ENCODE measurements at regions not wholly inside any gene's neighbourhood (a gene's known extent, or its start where the extent isn't known, plus 50 kb on each side); places are given as distances from the start of the nearest gene placed in this dataset.

DNA sequence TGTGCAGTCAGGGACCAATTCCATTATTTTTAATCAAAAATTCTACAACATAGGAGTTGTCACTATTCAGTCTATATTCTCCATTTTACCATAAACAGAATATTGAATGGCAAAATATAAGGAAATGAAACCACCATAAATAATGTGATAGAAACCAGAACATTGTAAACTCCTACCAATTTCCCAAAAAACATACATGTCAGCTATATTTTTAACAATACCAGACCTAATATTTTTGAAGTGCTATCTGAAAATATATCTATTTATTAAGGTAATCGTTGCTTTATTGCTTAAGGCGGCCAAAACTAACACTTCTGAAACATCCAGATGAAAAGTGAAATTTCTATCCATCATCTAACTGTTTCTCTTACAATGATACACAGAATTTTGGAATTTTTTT is 123.0 kb upstream of the C11orf58 start:
- no peaks in the 10 kb centered on the region for H3K36me3 Mint-ChIP-seq
- no peak overlapping the region for H3K4me3 Mint-ChIP-seq
- H3K9me3 Mint-ChIP-seq: no peaks in the 10 kb centered on the region
- Histone ChIP-seq H3K27ac (ENCODE audit: low read length) (no peak overlapping the region), H3K9me3 (no peaks in the 10 kb centered on the region), H3K27me3 (replicated peaks in 1 of 2; ENCODE audit: control insufficient read depth in 2 of 2, extremely low read depth in 1 of 2, insufficient read depth in 2 of 2, low read length in 1 of 2) (peaks cover 27 to 39% of the 10 kb centered on the region in 2 experiments), H3K4me3 (ENCODE audit: control insufficient read depth in 1 of 2, extremely low read depth in 1 of 2, low read length in 1 of 2) (no peak overlapping the region), H3K36me3 (ENCODE audit: control insufficient read depth in 2 of 2, extremely low read depth in 1 of 2, insufficient read depth in 1 of 2, low read length in 1 of 2) (no peaks in the 10 kb centered on the region), H3K4me1 (ENCODE audit: control insufficient read depth in 1 of 2, extremely low read depth in 1 of 2, insufficient read depth in 2 of 2, low read length in 2 of 2) (peaks cover 0 to 18% of the 10 kb centered on the region in 2 experiments)
- POLR2A ChIA-PET: no interaction called here
- no peak overlapping the region for H3K27ac Mint-ChIP-seq
- DNase-seq: no peak
- H3K27me3 Mint-ChIP-seq: peaks cover 54% of the 10 kb centered on the region in 2 donors
- CTCF ChIA-PET: no interaction called here
- peaks cover 28 to 36% (median 30%) of the 10 kb centered on the region in 3 donors for H3K4me1 Mint-ChIP-seq
- no peak for ATAC-seq (replicated peaks in 1 of 4)
- WGBS (ENCODE audit: insufficient coverage): no CpG with 5 or more reads among the region's 2 CpGs

DNA sequence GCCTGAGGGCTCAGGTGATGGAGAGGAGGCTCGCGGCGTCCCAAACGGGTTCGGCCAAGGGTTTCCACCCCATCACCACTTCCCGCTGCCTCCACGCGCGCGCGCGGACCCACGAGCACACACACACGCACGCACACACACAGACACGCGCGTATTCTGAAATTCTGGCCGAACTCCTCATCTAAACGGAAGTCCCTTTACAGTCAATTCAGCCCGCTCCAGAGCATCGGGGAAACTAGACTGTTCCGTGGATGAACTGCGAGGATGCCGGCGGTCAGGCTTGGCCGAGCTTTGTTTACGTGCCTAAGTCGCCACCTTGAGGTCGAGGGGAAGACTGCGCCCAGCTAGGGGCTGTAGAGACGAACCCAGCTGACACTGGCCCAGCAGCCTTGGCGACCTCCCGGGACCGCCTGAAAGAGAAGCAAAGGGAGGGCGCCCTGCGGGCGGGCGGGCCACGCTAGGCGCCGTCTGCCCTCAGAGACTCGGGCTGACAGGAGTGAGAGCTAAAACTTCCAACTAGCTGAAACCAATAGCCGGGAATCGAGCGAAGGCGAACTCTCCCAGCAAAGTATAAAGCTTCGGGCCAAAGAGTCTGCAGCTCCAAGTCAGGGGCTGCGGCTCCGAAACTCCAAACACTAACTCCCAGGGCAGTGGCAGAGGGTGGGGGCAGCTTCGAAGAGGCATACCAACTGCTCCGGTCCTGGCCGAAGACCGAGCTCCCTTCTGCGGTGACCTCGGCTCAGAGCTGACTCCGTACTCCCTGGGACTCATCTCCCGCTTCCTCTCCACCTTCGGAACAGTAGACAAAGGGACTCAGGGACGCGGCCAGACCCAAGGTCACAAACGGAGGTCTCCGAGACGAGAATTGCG is 124.7 kb upstream of the C11orf58 start:
- Mint-ChIP-seq H3K27ac (no peak overlapping the region), H3K27me3 (peaks cover 50 to 54% of the 10 kb centered on the region in 2 donors), H3K36me3 (no peaks in the 10 kb centered on the region), H3K4me1 (peaks cover 28 to 36% (median 30%) of the 10 kb centered on the region in 3 donors), H3K9me3 (no peaks in the 10 kb centered on the region), H3K4me3 (peak overlapping the region; percentile 61 to 78 (median 66))
- peaks cover 30 to 48% of the 10 kb centered on the region in 2 experiments for H3K27me3 ChIP-seq (replicated peaks in 1 of 2; ENCODE audit: control insufficient read depth in 2 of 2, extremely low read depth in 1 of 2, insufficient read depth in 2 of 2, low read length in 1 of 2)
- DNase-seq: peak in 21 of 35 experiments; percentile 22 to 63 (median 36)
- H3K9me3 ChIP-seq: no peaks in the 10 kb centered on the region
- H3K27ac ChIP-seq (ENCODE audit: low read length): no peak overlapping the region
- H3K4me3 ChIP-seq (ENCODE audit: control insufficient read depth in 1 of 2, extremely low read depth in 1 of 2, low read length in 1 of 2): peak overlapping the region; percentile 32 to 52
- CTCF ChIA-PET: interaction anchor here (0.6 to 1.6 kb wide), 4 partner anchors 8 to 187 kb away, joined by 3 to 5 read pairs (median 3); no protein-coding TSS in a partner anchor
- no peaks in the 10 kb centered on the region for H3K36me3 ChIP-seq (ENCODE audit: control insufficient read depth in 2 of 2, extremely low read depth in 1 of 2, insufficient read depth in 1 of 2, low read length in 1 of 2)
- ATAC-seq (replicated peaks in 1 of 4): peak; percentile 75 to 90 (median 84)
- peaks cover 0 to 18% of the 10 kb centered on the region in 2 experiments for H3K4me1 ChIP-seq (ENCODE audit: control insufficient read depth in 1 of 2, extremely low read depth in 1 of 2, insufficient read depth in 2 of 2, low read length in 2 of 2)
- 3% methylated on average over 54 of the region's 65 CpGs for whole genome bisulfite sequencing (ENCODE audit: insufficient coverage)
- POLR2A ChIA-PET: no interaction called here

DNA sequence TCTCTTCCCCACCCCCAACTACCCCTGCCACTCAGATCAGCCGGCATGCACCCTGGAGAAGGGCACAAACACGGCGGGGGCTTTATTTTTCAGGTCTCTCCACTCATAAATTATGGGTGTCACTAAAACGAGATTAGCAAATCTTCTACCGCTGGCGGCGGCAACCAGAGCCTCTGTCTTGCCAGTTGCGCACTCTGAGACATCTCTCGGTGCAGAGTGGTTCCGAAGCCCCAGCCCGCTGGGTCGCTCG is 125.3 kb upstream of the C11orf58 start:
- POLR2A ChIA-PET: interaction anchor here in 1 of 2 donors (0.8 kb wide), 1 partner anchor 20 kb away, joined by 3 read pairs; no protein-coding TSS in a partner anchor
- peaks cover 45 to 51% of the 10 kb centered on the region in 2 donors for H3K27me3 Mint-ChIP-seq
- H3K36me3 Mint-ChIP-seq: no peaks in the 10 kb centered on the region
- Histone ChIP-seq H3K36me3 (ENCODE audit: control insufficient read depth in 2 of 2, extremely low read depth in 1 of 2, insufficient read depth in 1 of 2, low read length in 1 of 2) (no peaks in the 10 kb centered on the region), H3K27ac (ENCODE audit: low read length) (no peak overlapping the region), H3K9me3 (no peaks in the 10 kb centered on the region), H3K27me3 (replicated peaks in 1 of 2; ENCODE audit: control insufficient read depth in 2 of 2, extremely low read depth in 1 of 2, insufficient read depth in 2 of 2, low read length in 1 of 2) (peaks cover 34 to 48% of the 10 kb centered on the region in 2 experiments), H3K4me1 (ENCODE audit: control insufficient read depth in 1 of 2, extremely low read depth in 1 of 2, insufficient read depth in 2 of 2, low read length in 2 of 2) (peaks cover 0 to 18% of the 10 kb centered on the region in 2 experiments), H3K4me3 (ENCODE audit: control insufficient read depth in 1 of 2, extremely low read depth in 1 of 2, low read length in 1 of 2) (peak overlapping the region; percentile 32 to 52)
- 6% methylated on average over 5 of the region's 13 CpGs for WGBS (ENCODE audit: insufficient coverage)
- DNase-seq: no peak
- peaks cover 28 to 36% (median 30%) of the 10 kb centered on the region in 3 donors for H3K4me1 Mint-ChIP-seq
- ATAC-seq (replicated peaks in 1 of 4): peak in 3 of 4 experiments; percentile 24 to 53 (median 35)
- H3K27ac Mint-ChIP-seq: no peak overlapping the region
- H3K4me3 Mint-ChIP-seq: peak overlapping the region; percentile 61 to 78 (median 66)
- H3K9me3 Mint-ChIP-seq: no peaks in the 10 kb centered on the region
- CTCF ChIA-PET: interaction anchor here (0.9 to 1.6 kb wide), 3 partner anchors 8 to 50 kb away, joined by 3 to 5 read pairs (median 3); no protein-coding TSS in a partner anchor

DNA sequence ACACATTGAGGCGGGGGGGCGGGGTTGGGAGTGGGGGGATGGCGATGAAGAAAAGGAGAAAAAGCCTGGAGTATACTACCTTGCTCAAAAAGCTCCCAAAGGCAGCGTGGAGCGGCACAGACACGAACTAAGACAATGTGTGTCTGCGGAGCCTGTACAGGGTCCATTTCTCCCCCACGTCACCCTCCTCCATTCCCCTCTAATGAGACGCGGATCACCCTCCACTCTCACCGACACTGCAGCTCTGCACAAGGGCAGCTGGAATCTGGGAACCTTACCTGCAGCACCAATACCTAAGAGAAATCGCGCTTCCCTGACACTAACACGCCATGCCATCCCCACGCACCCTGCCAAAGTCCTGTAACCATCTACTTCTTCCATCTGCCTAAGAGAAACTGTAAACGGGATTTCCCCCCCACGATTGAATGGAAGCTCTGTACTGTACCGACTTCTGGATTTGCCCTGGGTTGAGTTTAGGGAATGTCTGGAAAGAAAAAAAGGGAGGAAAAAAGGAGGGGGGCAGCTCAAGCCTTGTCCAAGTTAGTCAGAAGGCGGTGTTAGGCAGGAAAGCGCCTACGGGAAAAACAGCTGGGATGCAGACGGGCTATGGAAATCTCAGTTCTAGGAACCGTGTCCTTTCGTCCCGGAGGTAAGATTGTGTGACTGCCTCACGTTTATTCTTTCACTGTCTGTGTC is 125.7 kb upstream of the C11orf58 start:
- H3K4me1 ChIP-seq (ENCODE audit: control insufficient read depth in 1 of 2, extremely low read depth in 1 of 2, insufficient read depth in 2 of 2, low read length in 2 of 2): peaks cover 0 to 23% of the 10 kb centered on the region in 2 experiments
- peak overlapping the region in 1 of 2 donors; percentile 52 for H3K4me3 ChIP-seq (ENCODE audit: control insufficient read depth in 1 of 2, extremely low read depth in 1 of 2, low read length in 1 of 2)
- peaks cover 38 to 53% of the 10 kb centered on the region in 2 experiments for H3K27me3 ChIP-seq (replicated peaks in 1 of 2; ENCODE audit: control insufficient read depth in 2 of 2, extremely low read depth in 1 of 2, insufficient read depth in 2 of 2, low read length in 1 of 2)
- Mint-ChIP-seq H3K4me1 (peaks cover 28 to 36% (median 30%) of the 10 kb centered on the region in 3 donors), H3K27ac (peak overlapping the region in 1 of 2 donors; percentile 48), H3K27me3 (peaks cover 45 to 51% of the 10 kb centered on the region in 2 donors), H3K9me3 (no peaks in the 10 kb centered on the region), H3K36me3 (no peaks in the 10 kb centered on the region), H3K4me3 (peak overlapping the region; percentile 61 to 78 (median 66))
- WGBS (ENCODE audit: insufficient coverage): 8% methylated on average over 16 of the region's 26 CpGs
- DNase-seq (no peak), ATAC-seq (replicated peaks in 1 of 4) (no peak)
- POLR2A ChIA-PET: interaction anchor here in 1 of 2 donors (0.8 kb wide), 1 partner anchor 19 kb away, joined by 3 read pairs; no protein-coding TSS in a partner anchor
- H3K27ac ChIP-seq (ENCODE audit: low read length): no peak overlapping the region
- no peaks in the 10 kb centered on the region for H3K36me3 ChIP-seq (ENCODE audit: control insufficient read depth in 2 of 2, extremely low read depth in 1 of 2, insufficient read depth in 1 of 2, low read length in 1 of 2)
- CTCF ChIA-PET: interaction anchor here in 1 of 2 donors (1.1 kb wide), 1 partner anchor 9 kb away, joined by 3 read pairs; no protein-coding TSS in a partner anchor
- H3K9me3 ChIP-seq: no peaks in the 10 kb centered on the region

DNA sequence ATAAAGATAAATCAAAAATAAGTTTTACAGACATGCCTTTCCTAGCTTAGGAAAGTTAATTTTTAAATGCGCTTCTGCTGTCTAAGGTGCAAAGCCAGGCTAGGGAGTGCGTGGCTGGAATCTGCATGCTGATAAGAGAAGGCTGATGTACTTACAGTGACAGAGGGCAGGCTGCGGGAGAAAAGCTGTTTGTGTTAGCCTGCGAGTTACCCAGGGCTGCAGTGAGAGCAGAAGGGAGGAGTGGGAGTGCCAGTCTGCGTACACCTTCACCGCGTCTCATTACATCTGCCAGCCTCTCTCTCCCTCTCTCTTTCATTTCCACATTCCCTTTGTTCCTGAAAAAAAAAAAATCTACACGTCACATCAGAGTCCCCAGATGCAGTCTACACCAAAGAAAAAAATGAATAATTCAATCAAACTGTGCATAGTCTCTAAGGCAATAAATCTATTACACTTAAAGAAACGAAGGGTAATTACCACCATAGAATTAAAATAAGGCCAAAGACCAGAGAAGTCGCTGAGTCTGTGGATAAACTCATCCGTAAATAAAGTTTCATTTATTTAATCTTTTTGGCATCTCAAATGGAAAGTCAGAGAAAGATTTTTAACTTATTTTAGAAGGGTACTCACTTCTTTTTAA is 126.4 kb upstream of the C11orf58 start:
- H3K27ac Mint-ChIP-seq: peak overlapping the region in 1 of 2 donors; percentile 13
- peaks cover 30 to 36% (median 30%) of the 10 kb centered on the region in 3 donors for H3K4me1 Mint-ChIP-seq
- Histone ChIP-seq H3K36me3 (ENCODE audit: control insufficient read depth in 2 of 2, extremely low read depth in 1 of 2, insufficient read depth in 1 of 2, low read length in 1 of 2) (no peaks in the 10 kb centered on the region), H3K27ac (ENCODE audit: low read length) (no peak overlapping the region), H3K4me1 (ENCODE audit: control insufficient read depth in 1 of 2, extremely low read depth in 1 of 2, insufficient read depth in 2 of 2, low read length in 2 of 2) (peaks cover 0 to 29% of the 10 kb centered on the region in 2 experiments), H3K4me3 (ENCODE audit: control insufficient read depth in 1 of 2, extremely low read depth in 1 of 2, low read length in 1 of 2) (no peak overlapping the region), H3K27me3 (replicated peaks in 1 of 2; ENCODE audit: control insufficient read depth in 2 of 2, extremely low read depth in 1 of 2, insufficient read depth in 2 of 2, low read length in 1 of 2) (peaks cover 36 to 60% of the 10 kb centered on the region in 2 experiments), H3K9me3 (no peaks in the 10 kb centered on the region)
- no peaks in the 10 kb centered on the region for H3K36me3 Mint-ChIP-seq
- no peak for ATAC-seq (replicated peaks in 1 of 4)
- peaks cover 44 to 49% of the 10 kb centered on the region in 2 donors for H3K27me3 Mint-ChIP-seq
- POLR2A ChIA-PET: no interaction called here
- 0% methylated on average over 1 of the region's 11 CpGs for WGBS (ENCODE audit: insufficient coverage)
- no peaks in the 10 kb centered on the region for H3K9me3 Mint-ChIP-seq
- H3K4me3 Mint-ChIP-seq: peak overlapping the region in 1 of 3 donors; percentile 78
- CTCF ChIA-PET: no interaction called here
- no peak for DNase-seq
